ENCODE measurements at regions not wholly inside any gene's neighbourhood (a gene's known extent, or its start where the extent isn't known, plus 50 kb on each side); places are given as distances from the start of the nearest gene placed in this dataset.
"Not testable (repeated sequence)": the region's sequence is repeated elsewhere in the genome, so short reads cannot be mapped to it uniquely, and the experiment has no call there.

GRCh38 chr13:54415753-54416366 lies 1387.2 kb downstream of the OLFM4 start:
- DNase-seq, result no peak

GRCh38 chr13:54422946-54423345 lies 1394.3 kb downstream of the OLFM4 start:
- DNase-seq, result not testable (repeated sequence)

- DNase-seq, result no peak
Observed at GRCh38 chr13:54424344-54424743, 1395.7 kb downstream of the OLFM4 start.

GRCh38 chr13:54433493-54434206 lies 1405.0 kb downstream of the OLFM4 start:
- no peak for DNase-seq

GRCh38 chr13:54440853-54441400 lies 1412.3 kb downstream of the OLFM4 start:
- DNase-seq, result not testable (repeated sequence)

- no peak for DNase-seq
Observed at GRCh38 chr13:54445453-54445852, 1416.8 kb downstream of the OLFM4 start.

- no peak for DNase-seq
Observed at GRCh38 chr13:54445865-54446264, 1417.3 kb downstream of the OLFM4 start.

GRCh38 chr13:54449922-54450321 lies 1421.3 kb downstream of the OLFM4 start:
- DNase-seq, result no peak

GRCh38 chr13:54484166-54484565 lies 1455.6 kb downstream of the OLFM4 start:
- DNase-seq, result no peak

GRCh38 chr13:54486421-54487166 lies 1458.0 kb downstream of the OLFM4 start:
- DNase-seq, result no peak

- DNase-seq, result no peak
Observed at GRCh38 chr13:54489359-54489758, 1460.7 kb downstream of the OLFM4 start.

GRCh38 chr13:54492995-54493394 lies 1464.4 kb downstream of the OLFM4 start:
- no peak for DNase-seq

GRCh38 chr13:54511366-54511765 lies 1482.8 kb downstream of the OLFM4 start:
- no peak for DNase-seq

GRCh38 chr13:54513254-54513653 lies 1484.6 kb downstream of the OLFM4 start:
- no peak for DNase-seq

GRCh38 chr13:54536112-54536511 lies 1507.5 kb downstream of the OLFM4 start:
- DNase-seq, result no peak

- no peak for DNase-seq
Observed at GRCh38 chr13:54563286-54563685, 1534.7 kb downstream of the OLFM4 start.

- not testable (repeated sequence) for DNase-seq
Observed at GRCh38 chr13:54572037-54572436, 1543.4 kb downstream of the OLFM4 start.

GRCh38 chr13:54573186-54573585 lies 1544.6 kb downstream of the OLFM4 start:
- DNase-seq, result no peak

- no peak for DNase-seq
Observed at GRCh38 chr13:54574791-54575190, 1546.2 kb downstream of the OLFM4 start.

GRCh38 chr13:54591540-54591939 lies 1562.9 kb downstream of the OLFM4 start:
- DNase-seq, result no peak

- no peak for DNase-seq
Observed at GRCh38 chr13:54592201-54592600, 1563.6 kb downstream of the OLFM4 start.

GRCh38 chr13:54593504-54593903 lies 1564.9 kb downstream of the OLFM4 start:
- no peak for DNase-seq

- DNase-seq, result no peak
Observed at GRCh38 chr13:54597540-54598088, 1569.0 kb downstream of the OLFM4 start.
